Endothelial cell of umbilical vein (primary cell): ENCODE measurements at regions not wholly inside any gene's neighbourhood (a gene's known extent, or its start where the extent isn't known, plus 50 kb on each side); places are given as distances from the start of the nearest gene placed in this dataset.

ENCODE experiments used
- BruUV-seq: library from RNA; stranded (reverse); fragments of 400-500 nt; replicated peaks from 2 replicates; lab custom pipeline; 2021; lab: Mats Ljungman, UMichigan
- CTCF ChIA-PET: fragments of 300-600, 350-600 bp; sonication (Branson Sonifier 250); formaldehyde crosslinking; loops from one replicate; lab custom pipeline; 2021; ENCODE audit warnings: antibody characterized with exemption, inconsistent platforms; lab: Charles Lee
- POLR2A ChIA-PET: fragments of 300-600, 350-600 bp; sonication (Branson Sonifier 250); formaldehyde crosslinking; loops from one replicate; lab custom pipeline; 2021; ENCODE audit warnings: antibody characterized with exemption, inconsistent platforms; lab: Charles Lee
- DNase-seq: peaks from one replicate; pipeline ENCODE4 v3.0.0-alpha.2; 2011; ENCODE audit warnings: low read depth, low spot score
- FAIRE-seq: peaks from 2 replicates; lab custom pipeline; 2011; peaks lifted over from hg19 to GRCh38; lab: Jason Lieb, UNC
- H2AFZ ChIP-seq: 2 replicates; pipeline ENCODE4 v1.6.0; 2012; ENCODE audit warnings: low read depth, low read length, control low read depth, inconsistent platforms
- H3K27ac ChIP-seq: 2 replicates; pipeline ENCODE4 v1.5.1; 2011; ENCODE audit warnings: low read depth, mild to moderate bottlenecking, control low read depth, low read length, moderate library complexity; ENCODE audit not compliant: insufficient read depth
- H3K27me3 ChIP-seq, 2 experiments: 2 replicates each; pipeline versions ENCODE4 v1.6.0 to v1.6.1; 2011; ENCODE audit warnings: low read length in 2 of 2, mixed read lengths in 1 of 2; ENCODE audit not compliant: control insufficient read depth in 2 of 2, insufficient read depth in 2 of 2
- H3K36me3 ChIP-seq, 2 experiments: 2 replicates in 1 of 2; 3 replicates in 1 of 2; pipeline ENCODE4 v1.5.1; 2011; ENCODE audit warnings: low read length in 2 of 2, mild to moderate bottlenecking in 1 of 2, moderate library complexity in 1 of 2; ENCODE audit not compliant: control insufficient read depth in 2 of 2, insufficient read depth in 2 of 2; ENCODE audit errors: extremely low read depth in 1 of 2
- H3K4me1 ChIP-seq: 3 replicates; pipeline ENCODE4 v1.5.1; 2011; ENCODE audit warnings: mild to moderate bottlenecking, low read length; ENCODE audit not compliant: control insufficient read depth, insufficient read depth; ENCODE audit errors: extremely low read depth
- H3K4me2 ChIP-seq: 2 replicates; pipeline ENCODE4 v1.6.1; 2011; ENCODE audit warnings: low read length, control low read depth, mixed read lengths; ENCODE audit not compliant: insufficient read depth
- H3K4me3 ChIP-seq, 3 experiments: fragments of 200-600 bp in 1 of 3; sonication (generic), shearing (Covaris generic) in 1 of 3; replicated peaks in 1 of 3; 2 replicates each; pipeline ENCODE4 v1.5.1; 2011 to 2016; ENCODE audit warnings: control low read depth in 3 of 3, low read length in 3 of 3, mild to moderate bottlenecking in 2 of 3, inconsistent platforms in 1 of 3, low read depth in 1 of 3, moderate library complexity in 1 of 3; ENCODE audit not compliant: insufficient read depth in 1 of 3
- H3K79me2 ChIP-seq: 2 replicates; pipeline ENCODE4 v1.6.0; 2012; ENCODE audit warnings: low read length, inconsistent platforms; ENCODE audit not compliant: control insufficient read depth, insufficient read depth
- H3K9ac ChIP-seq: replicated peaks from 2 replicates; pipeline ENCODE3; 2011; ENCODE audit warnings: low read length, control low read depth; ENCODE audit not compliant: insufficient read depth; ENCODE audit errors: extremely low read depth
- H3K9me1 ChIP-seq: replicated peaks from 3 replicates; pipeline ENCODE4 v1.6.0; 2011; ENCODE audit warnings: mild to moderate bottlenecking, low read length; ENCODE audit not compliant: control insufficient read depth, insufficient read depth; ENCODE audit errors: extremely low read depth
- H3K9me3 ChIP-seq: replicated peaks from 2 replicates; pipeline ENCODE4 v1.5.1; 2012; ENCODE audit warnings: low read length, inconsistent platforms; ENCODE audit not compliant: control insufficient read depth, insufficient read depth
- H4K20me1 ChIP-seq: replicated peaks from 2 replicates; pipeline ENCODE3; 2011; ENCODE audit warnings: mild to moderate bottlenecking, low read length; ENCODE audit not compliant: control insufficient read depth, insufficient read depth; ENCODE audit errors: extremely low read depth
- EZH2 ChIP-seq: IDR thresholded peaks from 2 replicates; pipeline ENCODE4 v1.6.1; 2012; ENCODE audit warnings: borderline replicate concordance, low read depth, mild to moderate bottlenecking, moderate library complexity, low read length, inconsistent platforms; ENCODE audit not compliant: severe bottlenecking
- FOS ChIP-seq: IDR thresholded peaks from 2 replicates; pipeline ENCODE4 v1.6.1; 2011; ENCODE audit warnings: mild to moderate bottlenecking, low read length, moderate library complexity, borderline replicate concordance; ENCODE audit not compliant: insufficient read depth
- GATA2 ChIP-seq: IDR thresholded peaks from 2 replicates; pipeline ENCODE4 v1.7.0; 2011; ENCODE audit warnings: low read depth, mild to moderate bottlenecking, moderate library complexity, mixed read lengths, low read length; ENCODE audit not compliant: insufficient read length, insufficient read depth
- JUN ChIP-seq: IDR thresholded peaks from 2 replicates; pipeline ENCODE4 v1.6.1; 2011; ENCODE audit warnings: borderline replicate concordance, low read depth; ENCODE audit not compliant: insufficient read length, insufficient read depth
- MAX ChIP-seq: IDR thresholded peaks from 2 replicates; pipeline ENCODE4 v1.6.1; 2011; ENCODE audit not compliant: insufficient read depth, insufficient read length
- MYC ChIP-seq: IDR thresholded peaks from one replicate; pipeline ENCODE4 v1.6.1; 2011; ENCODE audit warnings: mild to moderate bottlenecking, low read depth, low read length
- POLR2A ChIP-seq: IDR thresholded peaks from 2 replicates; pipeline ENCODE4 v1.6.1; 2012; ENCODE audit warnings: low read depth, mild to moderate bottlenecking, control low read depth, low read length
- POLR2AphosphoS5 ChIP-seq: IDR thresholded peaks from 2 replicates; pipeline ENCODE4 v1.6.1; 2012; ENCODE audit warnings: low read depth, mild to moderate bottlenecking, control low read depth, low read length, moderate library complexity; ENCODE audit not compliant: insufficient read depth
- dilution Hi-C: fragments of 300-500 bp; cut with MboI; formaldehyde crosslinking; loops from one replicate; pipeline ENCODE4 v1.15.0; 2019; ENCODE audit warnings: low sequenced_read_pairs; ENCODE audit not compliant: extremely low pct_ligation_motif_present
- intact Hi-C: fragments of 100-400 bp; cut with micrococcal nuclease; formaldehyde crosslinking; loops from one replicate; pipeline ENCODE4 v1.10.0; 2022
- TF ChIP-seq, protein P1 (sequence below), 2 donors: IDR thresholded peaks; 1 replicate in 1 of 2; 2 replicates in 1 of 2; pipeline ENCODE4 v1.5.1; 2011; ENCODE audit warnings: low read length in 2 of 2, mild to moderate bottlenecking in 2 of 2, moderate library complexity in 2 of 2, control low read depth in 1 of 2, inconsistent platforms in 1 of 2, low read depth in 1 of 2; ENCODE audit not compliant: insufficient read depth in 1 of 2; ENCODE audit errors: extremely low read depth in 1 of 2

DNA sequence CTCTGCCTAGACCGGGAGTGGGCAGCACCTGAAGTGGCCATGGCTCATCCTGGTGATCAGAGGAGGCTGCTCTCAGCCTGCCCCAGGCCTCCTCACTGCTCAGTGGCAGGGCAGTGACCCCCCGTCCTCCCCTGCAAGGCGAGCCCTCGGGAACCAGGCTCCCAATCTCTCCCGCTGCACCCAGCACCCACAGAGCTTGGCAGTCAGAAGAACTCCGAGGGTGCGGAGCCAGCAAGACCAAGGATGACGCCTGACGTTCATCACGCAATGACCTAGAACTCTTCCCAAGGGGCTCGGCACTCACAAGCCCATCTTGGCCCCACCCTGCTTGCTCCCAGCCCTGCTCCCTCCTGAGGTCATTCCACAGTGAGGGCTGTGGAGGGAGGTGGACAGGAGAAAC is 189.8 kb upstream of the SALL3 start:
- Histone ChIP-seq H3K4me2 (no peak overlapping the region), H3K9me3 (peaks cover 19% of the 10 kb centered on the region), H3K79me2 (no peaks in the 10 kb centered on the region), H3K4me3 (no peak overlapping the region), H3K27me3 (no peaks in the 10 kb centered on the region), H3K9me1 (no peaks in the 10 kb centered on the region), H3K4me1 (no peaks in the 10 kb centered on the region), H4K20me1 (no peaks in the 10 kb centered on the region), H3K9ac (no peak overlapping the region), H3K27ac (no peak overlapping the region), H2AFZ (no peak overlapping the region), H3K36me3 (no peaks in the 10 kb centered on the region)
- ChIA-PET POLR2A (no interaction called here), CTCF (no interaction called here)
- intact Hi-C loops = no loop called here
- TF ChIP-seq JUN (no peak), MYC (no peak), MAX (no peak), POLR2A (no peak), EZH2 (no peak), GATA2 (no peak), FOS (no peak), POLR2AphosphoS5 (no peak)
- TF ChIP-seq, protein P1, sequence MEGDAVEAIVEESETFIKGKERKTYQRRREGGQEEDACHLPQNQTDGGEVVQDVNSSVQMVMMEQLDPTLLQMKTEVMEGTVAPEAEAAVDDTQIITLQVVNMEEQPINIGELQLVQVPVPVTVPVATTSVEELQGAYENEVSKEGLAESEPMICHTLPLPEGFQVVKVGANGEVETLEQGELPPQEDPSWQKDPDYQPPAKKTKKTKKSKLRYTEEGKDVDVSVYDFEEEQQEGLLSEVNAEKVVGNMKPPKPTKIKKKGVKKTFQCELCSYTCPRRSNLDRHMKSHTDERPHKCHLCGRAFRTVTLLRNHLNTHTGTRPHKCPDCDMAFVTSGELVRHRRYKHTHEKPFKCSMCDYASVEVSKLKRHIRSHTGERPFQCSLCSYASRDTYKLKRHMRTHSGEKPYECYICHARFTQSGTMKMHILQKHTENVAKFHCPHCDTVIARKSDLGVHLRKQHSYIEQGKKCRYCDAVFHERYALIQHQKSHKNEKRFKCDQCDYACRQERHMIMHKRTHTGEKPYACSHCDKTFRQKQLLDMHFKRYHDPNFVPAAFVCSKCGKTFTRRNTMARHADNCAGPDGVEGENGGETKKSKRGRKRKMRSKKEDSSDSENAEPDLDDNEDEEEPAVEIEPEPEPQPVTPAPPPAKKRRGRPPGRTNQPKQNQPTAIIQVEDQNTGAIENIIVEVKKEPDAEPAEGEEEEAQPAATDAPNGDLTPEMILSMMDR (IDR thresholded peaks at IDR 0.05; ENCODE audit: extremely low read depth in 1 of 2, insufficient read depth in 1 of 2, low read depth in 1 of 2, low read length in 2 of 2) = no peak
- no peak for DNase-seq
- FAIRE-seq = no peak
- no TSS peak for BruUV-seq
- dilution Hi-C loops = no loop called here
